GM12865 (cell line): ENCODE measurements at regions not wholly inside any gene's neighbourhood (a gene's known extent, or its start where the extent isn't known, plus 50 kb on each side); places are given as distances from the start of the nearest gene placed in this dataset.

ENCODE experiments used
- DNase-seq: peaks from one replicate; pipeline ENCODE4 v3.0.0; 2010; ENCODE audit warnings: low read depth
- H3K4me3 ChIP-seq: 2 replicates; pipeline ENCODE4 v1.5.1; 2011; ENCODE audit warnings: mild to moderate bottlenecking, low read depth, low read length, control low read depth
- CTCF ChIP-seq: IDR thresholded peaks from 2 replicates; pipeline ENCODE4 v1.5.1; 2011; ENCODE audit warnings: low read length, control low read depth, low read depth, inconsistent platforms; ENCODE audit not compliant: insufficient read depth; ENCODE audit errors: missing control alignments

- no peak for TF ChIP-seq CTCF
- no peak overlapping the region for H3K4me3 ChIP-seq
- no peak for DNase-seq
These were observed 149.5 kb upstream of the COX10 start for GRCh38 chr17:13919818-13920217.

- DNase-seq: no peak
- no peak for TF ChIP-seq CTCF
- no peak overlapping the region for H3K4me3 ChIP-seq
These were observed 148.9 kb upstream of the COX10 start for GRCh38 chr17:13920413-13920812.

GRCh38 chr17:13921841-13922776 is 147.2 kb upstream of the COX10 start:
- DNase-seq: no peak
- no peak for TF ChIP-seq CTCF
- H3K4me3 ChIP-seq: no peak overlapping the region

GRCh38 chr17:13922885-13923284 is 146.4 kb upstream of the COX10 start:
- no peak for TF ChIP-seq CTCF
- no peak for DNase-seq

GRCh38 chr17:13925579-13925978 is 143.7 kb upstream of the COX10 start:
- no peak for TF ChIP-seq CTCF
- H3K4me3 ChIP-seq: no peak overlapping the region
- no peak for DNase-seq

More at GRCh38 chr17:13922885-13923284, 146.4 kb upstream of the COX10 start:
- H3K4me3 ChIP-seq: no peak overlapping the region

- H3K4me3 ChIP-seq: no peak overlapping the region
- DNase-seq: no peak
- TF ChIP-seq CTCF: no peak
These were observed 138.2 kb upstream of the COX10 start for GRCh38 chr17:13931111-13931526.
